Neural cell (in vitro differentiated cells): ENCODE measurements at regions not wholly inside any gene's neighbourhood (a gene's known extent, or its start where the extent isn't known, plus 50 kb on each side); places are given as distances from the start of the nearest gene placed in this dataset.

Source experiments
- H2AFZ ChIP-seq: fragments of 200-600, 300-800 bp; sonication (generic), shearing (Covaris generic); 2 replicates; pipeline ENCODE4 v1.6.0; 2014; ENCODE audit warnings: low read depth, mild to moderate bottlenecking, antibody characterized with exemption, low read length, moderate library complexity
- H3F3A ChIP-seq: fragments of 200-600 bp; shearing (Covaris generic); 2 replicates; pipeline ENCODE4 v1.6.1; 2016; ENCODE audit warnings: mild to moderate bottlenecking, moderate library complexity, mixed read lengths, antibody characterized with exemption, low read length; ENCODE audit not compliant: insufficient read depth, poor library complexity, severe bottlenecking
- H3K27ac ChIP-seq: fragments of 200-600, 300-800 bp; sonication (generic), shearing (Covaris generic); 2 replicates; pipeline ENCODE4 v1.5.1; 2014; ENCODE audit warnings: mild to moderate bottlenecking, low read length, moderate library complexity
- H3K27me3 ChIP-seq: fragments of 300-800, 200-600 bp; sonication (generic), shearing (Covaris generic); 2 replicates; pipeline ENCODE4 v1.6.0; 2014; ENCODE audit warnings: mild to moderate bottlenecking, low read depth, low read length, moderate library complexity; ENCODE audit not compliant: insufficient read depth
- H3K36me3 ChIP-seq: fragments of 300-800, 200-600 bp; sonication (generic), shearing (Covaris generic); 2 replicates; pipeline ENCODE4 v1.5.1; 2014; ENCODE audit warnings: mild to moderate bottlenecking, antibody characterized with exemption, low read length, moderate library complexity; ENCODE audit not compliant: insufficient read depth
- H3K4me2 ChIP-seq: fragments of 300-800, 200-600 bp; sonication (generic), shearing (Covaris generic); 2 replicates; pipeline ENCODE4 v1.6.0; 2014; ENCODE audit warnings: mild to moderate bottlenecking, low read length
- H3K4me3 ChIP-seq: fragments of 300-800, 200-600 bp; sonication (generic), shearing (Covaris generic); 2 replicates; pipeline ENCODE4 v1.5.1; 2014; ENCODE audit warnings: mild to moderate bottlenecking, low read length, moderate library complexity
- H3K79me2 ChIP-seq: fragments of 200-600 bp; shearing (Covaris generic); replicated peaks from 2 replicates; pipeline ENCODE4 v1.6.0; 2014; ENCODE audit warnings: mild to moderate bottlenecking, low read length, moderate library complexity; ENCODE audit not compliant: insufficient read depth
- H3K9ac ChIP-seq: fragments of 300-800, 200-600 bp; sonication (generic), shearing (Covaris generic); 2 replicates; pipeline ENCODE4 v1.6.1; 2016; ENCODE audit warnings: mild to moderate bottlenecking, low read length, mixed read lengths
- H3K9me2 ChIP-seq: fragments of 200-600 bp; shearing (Covaris generic); 2 replicates; pipeline ENCODE4 v1.6.1; 2016; ENCODE audit warnings: mild to moderate bottlenecking, low read length, mixed read lengths; ENCODE audit not compliant: insufficient read depth
- H3K9me3 ChIP-seq: fragments of 200-600, 300-800 bp; sonication (generic), shearing (Covaris generic); 2 replicates; pipeline ENCODE4 v1.6.1; 2016; ENCODE audit warnings: mild to moderate bottlenecking, mixed run types, low read length, moderate library complexity, mixed read lengths
- H4K20me1 ChIP-seq: fragments of 200-600 bp; shearing (Covaris generic); 2 replicates; pipeline ENCODE4 v1.6.1; 2016; ENCODE audit warnings: mild to moderate bottlenecking, mixed run types; ENCODE audit not compliant: insufficient read depth
- EP300 ChIP-seq: fragments of 450-650 bp; conservative IDR thresholded peaks from 2 replicates; pipeline ENCODE4 v1.6.1; 2014; ENCODE audit warnings: antibody characterized with exemption, mild to moderate bottlenecking, moderate library complexity; ENCODE audit not compliant: poor library complexity, severe bottlenecking
- EZH2 ChIP-seq: fragments of 200-600, 300-800 bp; shearing (Covaris generic), sonication (generic); IDR thresholded peaks from 2 replicates; pipeline ENCODE4 v1.6.1; 2014; ENCODE audit warnings: antibody characterized with exemption, low read length, borderline replicate concordance, mild to moderate bottlenecking; ENCODE audit not compliant: insufficient read depth, poor library complexity, severe bottlenecking
- MXI1 ChIP-seq: fragments of 450-650 bp; conservative IDR thresholded peaks from 2 replicates; pipeline ENCODE4 v1.6.1; 2014; ENCODE audit warnings: antibody characterized with exemption, mild to moderate bottlenecking; ENCODE audit not compliant: poor library complexity, severe bottlenecking
- POLR2AphosphoS5 ChIP-seq: IDR thresholded peaks from 2 replicates; pipeline ENCODE4 v1.6.1; 2012
- RAD21 ChIP-seq: fragments of 450-650 bp; conservative IDR thresholded peaks from 2 replicates; pipeline ENCODE4 v1.6.1; 2014; ENCODE audit warnings: antibody characterized with exemption, mild to moderate bottlenecking, moderate library complexity
- SMC3 ChIP-seq: fragments of 450-650 bp; conservative IDR thresholded peaks from 2 replicates; pipeline ENCODE4 v1.6.1; 2014; ENCODE audit warnings: antibody characterized with exemption, mild to moderate bottlenecking, moderate library complexity; ENCODE audit not compliant: poor library complexity
- TAF1 ChIP-seq: IDR thresholded peaks from 2 replicates; pipeline ENCODE4 v1.6.1; 2012; ENCODE audit warnings: low read depth
- TF ChIP-seq, protein P1 (sequence below): fragments of 450-650 bp; IDR thresholded peaks from 2 replicates; pipeline ENCODE4 v1.5.1; 2014; ENCODE audit warnings: antibody characterized with exemption, mild to moderate bottlenecking, moderate library complexity; ENCODE audit not compliant: poor library complexity, severe bottlenecking
- TF ChIP-seq, protein P2 (sequence below): IDR thresholded peaks from 2 replicates; pipeline ENCODE4 v1.6.1; 2012; ENCODE audit warnings: borderline replicate concordance

DNA sequence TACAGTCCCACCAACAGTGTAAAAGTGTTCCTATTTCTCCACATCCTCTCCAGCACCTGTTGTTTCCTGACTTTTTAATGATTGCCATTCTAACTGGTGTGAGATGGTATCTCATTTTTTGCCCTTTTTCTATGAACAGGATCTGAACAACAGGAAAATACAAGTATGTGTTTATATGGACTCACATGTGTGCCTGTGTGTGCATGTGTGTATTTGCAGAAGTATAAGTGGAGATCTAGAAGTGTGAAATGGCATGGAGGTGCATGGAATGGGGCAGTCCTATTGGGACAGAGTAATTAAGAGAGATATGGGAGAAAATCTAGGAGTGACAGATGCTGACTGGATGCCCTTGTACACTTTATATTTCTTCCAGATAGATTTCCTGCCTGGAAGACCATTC, 111.6 kb upstream of the PCGF5 start:
- Histone ChIP-seq H3K9me3 (no peaks in the 10 kb centered on the region), H3K4me3 (no peak overlapping the region), H3K4me2 (no peak overlapping the region), H3K79me2 (no peaks in the 10 kb centered on the region), H3K36me3 (no peaks in the 10 kb centered on the region), H3K27me3 (no peaks in the 10 kb centered on the region), H3K27ac (no peak overlapping the region), H3F3A (no peaks in the 10 kb centered on the region), H2AFZ (no peak overlapping the region), H3K9me2 (no peaks in the 10 kb centered on the region), H4K20me1 (no peaks in the 10 kb centered on the region), H3K9ac (no peak overlapping the region)
- TF ChIP-seq MXI1 (no peak), POLR2AphosphoS5 (no peak), RAD21 (no peak), SMC3 (no peak), TAF1 (no peak), EP300 (no peak), EZH2 (no peak)
- TF ChIP-seq, protein P1, sequence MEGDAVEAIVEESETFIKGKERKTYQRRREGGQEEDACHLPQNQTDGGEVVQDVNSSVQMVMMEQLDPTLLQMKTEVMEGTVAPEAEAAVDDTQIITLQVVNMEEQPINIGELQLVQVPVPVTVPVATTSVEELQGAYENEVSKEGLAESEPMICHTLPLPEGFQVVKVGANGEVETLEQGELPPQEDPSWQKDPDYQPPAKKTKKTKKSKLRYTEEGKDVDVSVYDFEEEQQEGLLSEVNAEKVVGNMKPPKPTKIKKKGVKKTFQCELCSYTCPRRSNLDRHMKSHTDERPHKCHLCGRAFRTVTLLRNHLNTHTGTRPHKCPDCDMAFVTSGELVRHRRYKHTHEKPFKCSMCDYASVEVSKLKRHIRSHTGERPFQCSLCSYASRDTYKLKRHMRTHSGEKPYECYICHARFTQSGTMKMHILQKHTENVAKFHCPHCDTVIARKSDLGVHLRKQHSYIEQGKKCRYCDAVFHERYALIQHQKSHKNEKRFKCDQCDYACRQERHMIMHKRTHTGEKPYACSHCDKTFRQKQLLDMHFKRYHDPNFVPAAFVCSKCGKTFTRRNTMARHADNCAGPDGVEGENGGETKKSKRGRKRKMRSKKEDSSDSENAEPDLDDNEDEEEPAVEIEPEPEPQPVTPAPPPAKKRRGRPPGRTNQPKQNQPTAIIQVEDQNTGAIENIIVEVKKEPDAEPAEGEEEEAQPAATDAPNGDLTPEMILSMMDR = no peak
- TF ChIP-seq, protein P2, sequence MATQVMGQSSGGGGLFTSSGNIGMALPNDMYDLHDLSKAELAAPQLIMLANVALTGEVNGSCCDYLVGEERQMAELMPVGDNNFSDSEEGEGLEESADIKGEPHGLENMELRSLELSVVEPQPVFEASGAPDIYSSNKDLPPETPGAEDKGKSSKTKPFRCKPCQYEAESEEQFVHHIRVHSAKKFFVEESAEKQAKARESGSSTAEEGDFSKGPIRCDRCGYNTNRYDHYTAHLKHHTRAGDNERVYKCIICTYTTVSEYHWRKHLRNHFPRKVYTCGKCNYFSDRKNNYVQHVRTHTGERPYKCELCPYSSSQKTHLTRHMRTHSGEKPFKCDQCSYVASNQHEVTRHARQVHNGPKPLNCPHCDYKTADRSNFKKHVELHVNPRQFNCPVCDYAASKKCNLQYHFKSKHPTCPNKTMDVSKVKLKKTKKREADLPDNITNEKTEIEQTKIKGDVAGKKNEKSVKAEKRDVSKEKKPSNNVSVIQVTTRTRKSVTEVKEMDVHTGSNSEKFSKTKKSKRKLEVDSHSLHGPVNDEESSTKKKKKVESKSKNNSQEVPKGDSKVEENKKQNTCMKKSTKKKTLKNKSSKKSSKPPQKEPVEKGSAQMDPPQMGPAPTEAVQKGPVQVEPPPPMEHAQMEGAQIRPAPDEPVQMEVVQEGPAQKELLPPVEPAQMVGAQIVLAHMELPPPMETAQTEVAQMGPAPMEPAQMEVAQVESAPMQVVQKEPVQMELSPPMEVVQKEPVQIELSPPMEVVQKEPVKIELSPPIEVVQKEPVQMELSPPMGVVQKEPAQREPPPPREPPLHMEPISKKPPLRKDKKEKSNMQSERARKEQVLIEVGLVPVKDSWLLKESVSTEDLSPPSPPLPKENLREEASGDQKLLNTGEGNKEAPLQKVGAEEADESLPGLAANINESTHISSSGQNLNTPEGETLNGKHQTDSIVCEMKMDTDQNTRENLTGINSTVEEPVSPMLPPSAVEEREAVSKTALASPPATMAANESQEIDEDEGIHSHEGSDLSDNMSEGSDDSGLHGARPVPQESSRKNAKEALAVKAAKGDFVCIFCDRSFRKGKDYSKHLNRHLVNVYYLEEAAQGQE = no peak

DNA sequence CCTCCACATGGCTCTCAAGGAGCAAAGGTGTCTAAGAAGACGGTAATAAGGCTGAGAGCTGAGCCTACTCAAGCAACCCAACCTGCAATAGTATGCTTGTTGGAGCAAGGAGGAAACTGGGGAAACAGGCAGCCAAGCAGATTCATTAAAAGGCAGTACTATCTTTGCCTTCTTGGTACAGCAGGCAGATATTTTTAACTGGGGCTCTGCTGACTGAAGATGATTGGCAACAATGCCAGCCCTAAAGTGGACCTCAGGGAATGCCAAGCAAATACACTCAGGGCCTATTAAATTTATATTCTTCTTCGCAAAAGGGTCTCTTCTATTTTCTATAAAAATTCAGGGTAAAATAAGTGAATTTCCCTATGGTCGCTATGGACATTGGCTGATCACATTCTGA, 109.4 kb upstream of the PCGF5 start:
- Histone ChIP-seq H3K4me2 (no peak overlapping the region), H2AFZ (no peak overlapping the region), H3K79me2 (no peaks in the 10 kb centered on the region), H3F3A (no peaks in the 10 kb centered on the region), H4K20me1 (no peaks in the 10 kb centered on the region), H3K9ac (no peak overlapping the region), H3K9me2 (no peaks in the 10 kb centered on the region), H3K9me3 (no peaks in the 10 kb centered on the region), H3K36me3 (no peaks in the 10 kb centered on the region), H3K27ac (no peak overlapping the region), H3K4me3 (no peak overlapping the region), H3K27me3 (no peaks in the 10 kb centered on the region)
- TF ChIP-seq, protein P2 = no peak
- no peak for TF ChIP-seq RAD21
